Activated CD4-positive, alpha-beta memory T cell treated with anti-CD3 and anti-CD28 coated beads, Interleukin-2, amount 10 ng/mL, durations not matched to agents 7 days and 5 days (primary cell): ENCODE measurements at regions not wholly inside any gene's neighbourhood (a gene's known extent, or its start where the extent isn't known, plus 50 kb on each side); places are given as distances from the start of the nearest gene placed in this dataset.

Experiments
- CTCF ChIA-PET: fragments of 350-600 bp; sonication (Branson Sonifier 250); formaldehyde crosslinking; loops from one replicate; lab custom pipeline; 2021; ENCODE audit warnings: antibody characterized with exemption, inconsistent platforms; lab: Charles Lee
- POLR2A ChIA-PET: fragments of 350-600 bp; sonication (Branson Sonifier 250); formaldehyde crosslinking; loops from one replicate; lab custom pipeline; 2021; ENCODE audit warnings: antibody characterized with exemption; lab: Charles Lee
- DNase-seq: peaks from one replicate; pipeline ENCODE4 v3.0.0-alpha.2; 2020
- H3K27ac Mint-ChIP-seq: one replicate; pipeline ENCODE4 v1.8.0; 2021; ENCODE audit warnings: mild to moderate bottlenecking, mixed read lengths
- H3K27me3 Mint-ChIP-seq: one replicate; pipeline ENCODE4 v1.8.0; 2021; ENCODE audit warnings: mixed read lengths
- H3K36me3 Mint-ChIP-seq: one replicate; pipeline ENCODE4 v1.8.0; 2021; ENCODE audit warnings: low read depth, mixed read lengths
- H3K4me1 Mint-ChIP-seq: one replicate; pipeline ENCODE4 v1.8.0; 2021; ENCODE audit warnings: mixed read lengths
- H3K4me3 Mint-ChIP-seq: one replicate; pipeline ENCODE4 v1.8.0; 2021; ENCODE audit warnings: mild to moderate bottlenecking, mixed read lengths
- H3K9me3 Mint-ChIP-seq: one replicate; pipeline ENCODE4 v1.8.0; 2021; ENCODE audit warnings: mixed read lengths

GRCh38 chr6:149127212-149127611 lies 190.3 kb upstream of the TAB2 start:
- Mint-ChIP-seq H3K9me3 (peaks cover 22% of the 10 kb centered on the region), H3K4me3 (no peak overlapping the region), H3K27me3 (no peaks in the 10 kb centered on the region), H3K27ac (peak overlapping the region; percentile 91), H3K36me3 (peaks cover 71% of the 10 kb centered on the region), H3K4me1 (peaks cover 30% of the 10 kb centered on the region)
- ChIA-PET CTCF (interaction anchor here (0.5 to 3.1 kb wide), 5 partner anchors 12 to 98 kb away, joined by 3 to 18 read pairs (median 5); no protein-coding TSS in a partner anchor), POLR2A (interaction anchor here (0.6 to 8.0 kb wide), 11 partner anchors 11 to 211 kb away, joined by 3 to 156 read pairs (median 47); partner anchors contain the start of gene TAB2)
- no peak for DNase-seq

DNA sequence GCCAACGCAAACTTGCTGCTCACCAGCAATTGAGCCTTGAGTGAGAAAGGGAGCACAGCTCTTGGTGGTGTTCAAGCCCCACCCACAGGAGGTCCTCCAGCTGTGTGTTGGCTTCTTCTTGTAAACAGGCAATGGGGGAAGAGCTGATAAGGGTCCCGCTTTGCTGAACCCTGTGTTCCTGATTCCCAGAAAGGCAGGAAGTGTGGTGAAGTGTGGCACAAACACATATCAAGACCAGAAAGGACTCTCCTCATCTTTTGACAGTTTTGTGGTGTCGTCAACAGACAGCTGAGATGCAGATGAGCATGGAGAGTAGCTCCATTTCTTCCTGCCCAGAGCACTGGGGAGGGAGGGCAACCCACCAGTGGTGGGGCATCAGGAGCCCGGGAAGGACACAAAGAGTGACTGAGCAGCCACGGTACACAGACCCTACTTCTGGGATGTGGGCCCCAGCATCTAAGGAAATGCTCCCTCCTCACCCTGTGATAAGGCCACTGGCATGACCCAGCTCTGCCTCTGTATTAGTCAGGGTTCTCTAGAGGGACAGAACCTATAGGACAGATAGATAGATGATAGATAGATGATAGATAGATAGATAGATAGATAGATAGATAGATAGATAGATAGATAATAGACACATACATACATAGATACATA lies 188.9 kb upstream of the TAB2 start:
- Mint-ChIP-seq H3K27ac (peak overlapping the region; percentile 91), H3K4me3 (peak overlapping the region; percentile 36), H3K27me3 (no peaks in the 10 kb centered on the region), H3K4me1 (peaks cover 18% of the 10 kb centered on the region), H3K9me3 (peaks cover 20% of the 10 kb centered on the region), H3K36me3 (peaks cover 74% of the 10 kb centered on the region)
- ChIA-PET CTCF (interaction anchor here (1.3 to 3.1 kb wide), 6 partner anchors 10 to 303 kb away, joined by 4 to 18 read pairs (median 10); no protein-coding TSS in a partner anchor), POLR2A (interaction anchor here (0.7 to 8.0 kb wide), 19 partner anchors 10 to 221 kb away, joined by 3 to 156 read pairs (median 6); partner anchors contain the start of gene TAB2)
- DNase-seq = peak; percentile 79

DNA sequence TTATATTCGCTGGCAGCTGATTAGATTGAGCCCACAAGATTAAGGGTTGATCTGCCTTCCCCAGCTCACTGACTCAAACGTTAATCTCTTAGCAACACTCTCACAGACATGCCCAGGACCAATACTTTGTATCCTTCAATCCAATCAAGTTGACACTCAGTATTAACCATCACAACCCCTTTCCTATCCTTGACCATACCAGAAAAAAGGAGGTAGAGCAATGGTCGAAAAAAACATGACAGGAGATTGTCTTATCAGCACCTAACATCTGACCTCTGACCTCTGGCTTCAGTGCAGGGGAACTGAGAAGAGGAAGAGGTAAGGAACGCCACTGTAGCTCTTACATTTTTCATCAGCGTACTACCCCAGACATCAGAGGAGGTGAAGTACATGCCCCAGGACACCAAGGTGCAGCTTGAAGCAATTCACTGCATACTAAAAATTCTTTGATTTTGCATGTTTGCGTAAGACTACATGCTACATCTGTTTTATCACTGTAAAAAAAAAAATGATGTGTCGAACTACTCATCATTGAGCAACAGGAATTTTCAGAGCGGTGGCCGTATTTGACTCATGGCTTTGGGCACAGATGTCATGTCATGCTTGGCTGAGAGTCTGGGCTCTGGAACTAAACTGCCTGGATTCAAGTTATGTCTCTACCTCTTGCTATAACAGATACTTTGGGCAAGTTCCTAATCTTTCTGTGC lies 188.0 kb upstream of the TAB2 start:
- CTCF ChIA-PET = interaction anchor here (1.5 to 3.1 kb wide), 3 partner anchors 10 to 98 kb away, joined by 10 to 18 read pairs (median 11); no protein-coding TSS in a partner anchor
- DNase-seq = no peak
- Mint-ChIP-seq H3K4me3 (no peak overlapping the region), H3K27me3 (no peaks in the 10 kb centered on the region), H3K4me1 (peaks cover 8% of the 10 kb centered on the region), H3K27ac (peak overlapping the region; percentile 91), H3K36me3 (peaks cover 65% of the 10 kb centered on the region), H3K9me3 (peaks cover 13% of the 10 kb centered on the region)
- POLR2A ChIA-PET = interaction anchor here (0.8 to 8.0 kb wide), 14 partner anchors 9 to 194 kb away, joined by 3 to 156 read pairs (median 30); partner anchors contain the start of gene TAB2

- H3K27me3 Mint-ChIP-seq = no peaks in the 10 kb centered on the region
- H3K4me1 Mint-ChIP-seq = peaks cover 5% of the 10 kb centered on the region
- DNase-seq = no peak
- H3K9me3 Mint-ChIP-seq = peaks cover 9% of the 10 kb centered on the region
- no peak overlapping the region for H3K4me3 Mint-ChIP-seq
- peak overlapping the region; percentile 91 for H3K27ac Mint-ChIP-seq
- H3K36me3 Mint-ChIP-seq = peaks cover 60% of the 10 kb centered on the region
- ChIA-PET POLR2A (interaction anchor here (4.2 to 8.0 kb wide), 7 partner anchors 8 to 193 kb away, joined by 17 to 156 read pairs (median 85); partner anchors contain the start of gene TAB2), CTCF (interaction anchor here (2.7 kb wide), 1 partner anchor 35 kb away, joined by 14 read pairs; no protein-coding TSS in a partner anchor)
Measured at GRCh38 chr6:149130090-149130489, 187.4 kb upstream of the TAB2 start.

GRCh38 chr6:149130508-149130907 lies 187.0 kb upstream of the TAB2 start:
- DNase-seq = no peak
- H3K4me1 Mint-ChIP-seq = peaks cover under 1% of the 10 kb centered on the region
- no peaks in the 10 kb centered on the region for H3K27me3 Mint-ChIP-seq
- peaks cover 5% of the 10 kb centered on the region for H3K9me3 Mint-ChIP-seq
- H3K4me3 Mint-ChIP-seq = no peak overlapping the region
- ChIA-PET CTCF (interaction anchor here (0.8 to 2.7 kb wide), 3 partner anchors 17 to 45 kb away, joined by 3 to 14 read pairs (median 5); no protein-coding TSS in a partner anchor), POLR2A (interaction anchor here (3.0 to 8.0 kb wide), 8 partner anchors 8 to 193 kb away, joined by 13 to 156 read pairs (median 66); partner anchors contain the start of gene TAB2)
- peak overlapping the region; percentile 91 for H3K27ac Mint-ChIP-seq
- H3K36me3 Mint-ChIP-seq = peaks cover 56% of the 10 kb centered on the region

GRCh38 chr6:149131891-149132290 lies 185.6 kb upstream of the TAB2 start:
- H3K36me3 Mint-ChIP-seq = peaks cover 45% of the 10 kb centered on the region
- DNase-seq = no peak
- peak overlapping the region; percentile 89 for H3K27ac Mint-ChIP-seq
- ChIA-PET CTCF (interaction anchor here (1.3 to 2.7 kb wide), 4 partner anchors 36 to 202 kb away, joined by 3 to 14 read pairs (median 5); no protein-coding TSS in a partner anchor), POLR2A (interaction anchor here (0.7 to 8.0 kb wide), 15 partner anchors 7 to 192 kb away, joined by 3 to 156 read pairs (median 13); partner anchors contain the start of gene TAB2)
- peaks cover 4% of the 10 kb centered on the region for H3K9me3 Mint-ChIP-seq
- H3K27me3 Mint-ChIP-seq = no peaks in the 10 kb centered on the region
- H3K4me1 Mint-ChIP-seq = no peaks in the 10 kb centered on the region
- peak overlapping the region; percentile 7 for H3K4me3 Mint-ChIP-seq

- ChIA-PET CTCF (interaction anchor here (1.3 to 2.7 kb wide), 3 partner anchors 37 to 202 kb away, joined by 3 to 14 read pairs (median 5); no protein-coding TSS in a partner anchor), POLR2A (interaction anchor here (0.9 to 8.0 kb wide), 15 partner anchors 6 to 266 kb away, joined by 3 to 156 read pairs (median 13); partner anchors contain the start of gene TAB2)
- no peaks in the 10 kb centered on the region for H3K4me1 Mint-ChIP-seq
- DNase-seq = no peak
- peaks cover 41% of the 10 kb centered on the region for H3K36me3 Mint-ChIP-seq
- H3K27me3 Mint-ChIP-seq = no peaks in the 10 kb centered on the region
- peak overlapping the region; percentile 89 for H3K27ac Mint-ChIP-seq
- H3K4me3 Mint-ChIP-seq = peak overlapping the region; percentile 7
- H3K9me3 Mint-ChIP-seq = peaks cover 2% of the 10 kb centered on the region
Measured at GRCh38 chr6:149132336-149132735, 185.2 kb upstream of the TAB2 start.

DNA sequence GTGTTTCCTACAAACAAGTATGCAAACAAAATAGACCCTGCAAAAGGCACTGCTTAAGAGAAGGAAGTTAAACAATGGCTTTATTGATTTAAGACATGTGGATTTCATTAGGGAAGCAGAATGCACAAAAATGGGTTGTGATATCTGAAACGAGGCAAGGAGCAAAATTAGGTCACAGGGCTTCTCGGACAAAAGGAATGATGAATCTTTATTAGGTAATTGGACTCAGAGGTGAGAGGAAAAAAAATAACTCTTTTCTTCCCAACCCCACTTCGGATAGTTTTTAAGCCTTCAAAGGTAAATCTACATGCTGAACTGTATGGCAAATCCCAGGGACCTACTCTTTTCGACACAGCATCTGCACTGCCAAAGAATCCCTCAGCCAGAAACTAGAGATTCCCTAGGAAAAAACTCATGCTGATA lies 183.0 kb upstream of the TAB2 start:
- Mint-ChIP-seq H3K4me1 (peaks cover 18% of the 10 kb centered on the region), H3K27ac (no peak overlapping the region), H3K36me3 (peaks cover 43% of the 10 kb centered on the region), H3K4me3 (no peak overlapping the region), H3K27me3 (no peaks in the 10 kb centered on the region), H3K9me3 (peaks cover 2% of the 10 kb centered on the region)
- CTCF ChIA-PET = interaction anchor here (0.8 kb wide), 1 partner anchor 52 kb away, joined by 3 read pairs; no protein-coding TSS in a partner anchor
- POLR2A ChIA-PET = no interaction called here
- DNase-seq = no peak

- Mint-ChIP-seq H3K36me3 (peaks cover 41% of the 10 kb centered on the region), H3K27me3 (no peaks in the 10 kb centered on the region), H3K4me3 (no peak overlapping the region), H3K4me1 (peaks cover 30% of the 10 kb centered on the region), H3K27ac (no peak overlapping the region), H3K9me3 (peaks cover 2% of the 10 kb centered on the region)
- ChIA-PET CTCF (no interaction called here), POLR2A (interaction anchor here (1.9 to 5.0 kb wide), 2 partner anchors 7 to 182 kb away, joined by 5 to 118 read pairs; partner anchors contain the start of gene TAB2)
- DNase-seq = no peak
Measured at GRCh38 chr6:149135809-149136208, 181.7 kb upstream of the TAB2 start.

- Mint-ChIP-seq H3K9me3 (peaks cover 2% of the 10 kb centered on the region), H3K27ac (no peak overlapping the region), H3K27me3 (no peaks in the 10 kb centered on the region), H3K36me3 (peaks cover 43% of the 10 kb centered on the region), H3K4me3 (no peak overlapping the region), H3K4me1 (peaks cover 36% of the 10 kb centered on the region)
- POLR2A ChIA-PET = interaction anchor here (1.9 to 5.0 kb wide), 5 partner anchors 7 to 182 kb away, joined by 5 to 118 read pairs (median 87); partner anchors contain the start of gene TAB2
- CTCF ChIA-PET = interaction anchor here (1.3 kb wide), 1 partner anchor 18 kb away, joined by 5 read pairs; no protein-coding TSS in a partner anchor
- no peak for DNase-seq
Measured at GRCh38 chr6:149136273-149136912, 181.1 kb upstream of the TAB2 start.

DNA sequence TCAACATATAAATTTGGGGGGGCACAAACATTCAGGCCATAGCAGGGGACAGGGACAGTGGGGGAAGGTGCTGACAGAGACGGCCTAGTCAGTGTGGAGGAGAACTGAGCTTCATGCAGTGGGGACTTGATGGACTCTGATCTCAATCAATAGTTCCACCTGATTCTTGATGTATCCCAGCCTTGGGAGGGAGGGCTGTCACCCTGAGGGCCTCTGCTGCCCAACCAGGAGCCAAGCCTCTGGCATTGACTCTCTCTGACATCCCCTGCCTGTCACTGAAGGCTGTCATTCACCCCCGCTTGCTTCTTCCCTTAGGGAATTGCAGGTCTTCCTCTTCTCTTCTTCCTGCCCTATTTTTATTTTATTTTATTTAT lies 180.6 kb upstream of the TAB2 start:
- no peak overlapping the region for H3K27ac Mint-ChIP-seq
- no peak overlapping the region for H3K4me3 Mint-ChIP-seq
- CTCF ChIA-PET = interaction anchor here (1.3 kb wide), 1 partner anchor 17 kb away, joined by 5 read pairs; no protein-coding TSS in a partner anchor
- no peaks in the 10 kb centered on the region for H3K27me3 Mint-ChIP-seq
- POLR2A ChIA-PET = interaction anchor here (1.9 to 5.0 kb wide), 6 partner anchors 8 to 183 kb away, joined by 5 to 118 read pairs (median 90); partner anchors contain the start of gene TAB2
- peaks cover 39% of the 10 kb centered on the region for H3K4me1 Mint-ChIP-seq
- peaks cover 2% of the 10 kb centered on the region for H3K9me3 Mint-ChIP-seq
- DNase-seq = no peak
- peaks cover 43% of the 10 kb centered on the region for H3K36me3 Mint-ChIP-seq
